ENCODE measurements at regions not wholly inside any gene's neighbourhood (a gene's known extent, or its start where the extent isn't known, plus 50 kb on each side); places are given as distances from the start of the nearest gene placed in this dataset.

GRCh38 chr12:104850781-104851180 is 107.3 kb downstream of the SLC41A2 start:
- no peak for TF ChIP-seq CTCF (IDR thresholded peaks at IDR 0.05; ENCODE audit: low read depth, low read length, missing control alignments)
- no peak overlapping the region for H3K4me3 ChIP-seq (replicated peaks; ENCODE audit: low read depth, low read length)
- DNase-seq (ENCODE audit: extremely low read depth, low read depth): no peak

- TF ChIP-seq CTCF (IDR thresholded peaks at IDR 0.05; ENCODE audit: low read depth, low read length, missing control alignments): no peak
- no peak overlapping the region for H3K4me3 ChIP-seq (replicated peaks; ENCODE audit: low read depth, low read length)
- no peak for DNase-seq (ENCODE audit: extremely low read depth, low read depth)
Measured at GRCh38 chr12:104846056-104846767, 111.9 kb downstream of the SLC41A2 start.

GRCh38 chr12:104844123-104844522 is 114.0 kb downstream of the SLC41A2 start:
- no peak overlapping the region for H3K4me3 ChIP-seq (replicated peaks; ENCODE audit: low read depth, low read length)
- DNase-seq (ENCODE audit: extremely low read depth, low read depth): no peak
- TF ChIP-seq CTCF (IDR thresholded peaks at IDR 0.05; ENCODE audit: low read depth, low read length, missing control alignments): no peak

GRCh38 chr12:104840262-104840661 is 117.8 kb downstream of the SLC41A2 start:
- no peak for TF ChIP-seq CTCF (IDR thresholded peaks at IDR 0.05; ENCODE audit: low read depth, low read length, missing control alignments)
- DNase-seq (ENCODE audit: extremely low read depth, low read depth): no peak
- no peak overlapping the region for H3K4me3 ChIP-seq (replicated peaks; ENCODE audit: low read depth, low read length)

GRCh38 chr12:104835317-104835716 is 122.8 kb downstream of the SLC41A2 start:
- no peak for DNase-seq (ENCODE audit: extremely low read depth, low read depth)
- H3K4me3 ChIP-seq (replicated peaks; ENCODE audit: low read depth, low read length): no peak overlapping the region
- no peak for TF ChIP-seq CTCF (IDR thresholded peaks at IDR 0.05; ENCODE audit: low read depth, low read length, missing control alignments)

GRCh38 chr12:104834607-104835006 is 123.5 kb downstream of the SLC41A2 start:
- no peak for TF ChIP-seq CTCF (IDR thresholded peaks at IDR 0.05; ENCODE audit: low read depth, low read length, missing control alignments)
- H3K4me3 ChIP-seq (replicated peaks; ENCODE audit: low read depth, low read length): no peak overlapping the region
- no peak for DNase-seq (ENCODE audit: extremely low read depth, low read depth)

- no peak overlapping the region for H3K4me3 ChIP-seq (replicated peaks; ENCODE audit: low read depth, low read length)
- no peak for TF ChIP-seq CTCF (IDR thresholded peaks at IDR 0.05; ENCODE audit: low read depth, low read length, missing control alignments)
- no peak for DNase-seq (ENCODE audit: extremely low read depth, low read depth)
Measured at GRCh38 chr12:104833756-104834155, 124.3 kb downstream of the SLC41A2 start.
